ENCODE measurements at regions not wholly inside any gene's neighbourhood (a gene's known extent, or its start where the extent isn't known, plus 50 kb on each side); places are given as distances from the start of the nearest gene placed in this dataset.

GRCh38 chr9:85439791-85440190 lies 302.0 kb downstream of the AGTPBP1 start:
- Histone ChIP-seq H4K91ac (ENCODE audit: insufficient read depth, low read depth, low read length) (no peak overlapping the region), H2AFZ (replicated peaks; ENCODE audit: low read length, poor library complexity) (no peak overlapping the region), H3K4me3 (ENCODE audit: insufficient read depth, low read depth, low read length) (no peak overlapping the region), H3K4ac (ENCODE audit: low read depth, low read length) (no peak overlapping the region), H3K56ac (ENCODE audit: extremely low read depth, insufficient read depth, low read length) (no peak overlapping the region), H2BK120ac (ENCODE audit: low read depth, low read length) (no peak overlapping the region), H2BK5ac (ENCODE audit: low read depth, low read length, poor library complexity, severe bottlenecking) (no peak overlapping the region), H4K20me1 (ENCODE audit: insufficient read depth, low read length) (no peaks in the 10 kb centered on the region), H3K27ac (ENCODE audit: insufficient read depth, low read length) (no peak overlapping the region), H3K4me1 (ENCODE audit: control insufficient read depth, insufficient read depth, low read length) (no peaks in the 10 kb centered on the region), H2BK20ac (ENCODE audit: low read depth, low read length) (no peak overlapping the region), H4K5ac (ENCODE audit: low read depth, low read length) (no peak overlapping the region), H2AK9ac (replicated peaks; ENCODE audit: low read depth, low read length, poor library complexity) (no peak overlapping the region), H3K79me1 (ENCODE audit: low read depth in 1 of 2, low read length in 2 of 2) (no peaks in the 10 kb centered on the region), H2AK5ac (ENCODE audit: low read depth, low read length) (no peak overlapping the region), H3K27me3 (ENCODE audit: control insufficient read depth, insufficient read depth, low read length) (no peaks in the 10 kb centered on the region), H4K8ac (ENCODE audit: low read depth in 2 of 2, low read length in 2 of 2) (no peak overlapping the region), H3K36me3 (ENCODE audit: control insufficient read depth, insufficient read depth, low read length) (no peaks in the 10 kb centered on the region), H3K9ac (ENCODE audit: low read depth, low read length) (no peak overlapping the region), H3K9me1 (ENCODE audit: insufficient read depth, low read length) (no peaks in the 10 kb centered on the region), H3K23ac (ENCODE audit: low read depth, low read length) (no peak overlapping the region), H3K4me2 (ENCODE audit: low read depth, low read length) (no peak overlapping the region), H3K14ac (replicated peaks; ENCODE audit: low read depth, low read length) (no peak overlapping the region), H2BK15ac (ENCODE audit: low read depth, low read length) (no peak overlapping the region), H3K9me3 (ENCODE audit: control insufficient read depth, insufficient read depth, low read length) (peaks cover 8% of the 10 kb centered on the region), H3K18ac (ENCODE audit: low read depth, low read length) (no peak overlapping the region)
- no TSS peak for BruUV-seq (replicated peaks)
- ChIA-PET CTCF (no interaction called here), POLR2A (ENCODE audit: unreplicated experiment) (no interaction called here)
- dilution Hi-C loops (cut with HindIII; ENCODE audit: low sequenced_read_pairs, unreplicated experiment): no loop called here
- in situ Hi-C loops (cut with MboI; ENCODE audit: low sequenced_read_pairs): no loop called here
- intact Hi-C loops (cut with micrococcal nuclease): no loop called here
- DNase-seq (no peak), ATAC-seq (ENCODE audit: low read depth) (no peak)
- TF ChIP-seq FOS (IDR thresholded peaks at IDR 0.05; ENCODE audit: low read depth, low read length) (no peak), RCOR1 (IDR thresholded peaks at IDR 0.05; ENCODE audit: insufficient replicate concordance, low read length) (no peak), NFE2L2 (IDR thresholded peaks at IDR 0.05; ENCODE audit: low read depth, low read length) (no peak), SMC3 (IDR thresholded peaks at IDR 0.05; ENCODE audit: low read depth, low read length) (no peak), RFX5 (IDR thresholded peaks at IDR 0.05; ENCODE audit: low read depth, low read length) (no peak), RAD21 (IDR thresholded peaks at IDR 0.05; ENCODE audit: low read length) (no peak), CEBPB (IDR thresholded peaks at IDR 0.05; ENCODE audit: low read depth, low read length) (no peak), CHD1 (IDR thresholded peaks at IDR 0.05; ENCODE audit: low read depth, low read length) (no peak), CTCF (conservative IDR thresholded peaks at IDR 0.05; ENCODE audit: low read depth, low read length) (no peak), MXI1 (IDR thresholded peaks at IDR 0.05; ENCODE audit: borderline replicate concordance, low read depth, low read length) (no peak), MAZ (IDR thresholded peaks at IDR 0.05; ENCODE audit: borderline replicate concordance, low read depth, low read length) (no peak), POLR2A (IDR thresholded peaks at IDR 0.05; ENCODE audit: low read depth, low read length) (no peak), MAFK (IDR thresholded peaks at IDR 0.05; ENCODE audit: low read depth, low read length) (no peak)
- TF ChIP-seq, protein P1, sequence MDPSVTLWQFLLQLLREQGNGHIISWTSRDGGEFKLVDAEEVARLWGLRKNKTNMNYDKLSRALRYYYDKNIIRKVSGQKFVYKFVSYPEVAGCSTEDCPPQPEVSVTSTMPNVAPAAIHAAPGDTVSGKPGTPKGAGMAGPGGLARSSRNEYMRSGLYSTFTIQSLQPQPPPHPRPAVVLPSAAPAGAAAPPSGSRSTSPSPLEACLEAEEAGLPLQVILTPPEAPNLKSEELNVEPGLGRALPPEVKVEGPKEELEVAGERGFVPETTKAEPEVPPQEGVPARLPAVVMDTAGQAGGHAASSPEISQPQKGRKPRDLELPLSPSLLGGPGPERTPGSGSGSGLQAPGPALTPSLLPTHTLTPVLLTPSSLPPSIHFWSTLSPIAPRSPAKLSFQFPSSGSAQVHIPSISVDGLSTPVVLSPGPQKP (IDR thresholded peaks at IDR 0.05; ENCODE audit: borderline replicate concordance, low read depth, low read length): no peak
- WGBS, 2 experiments (ENCODE audit: extremely low coverage in 2 of 2, insufficient read length in 1 of 2): 25% methylated on average over 3 of the region's 7 CpGs; no CpG with 5 or more reads in 1 of the 2 experiments
